CD4-positive, alpha-beta T cell treated with Interleukin-6 at 100 ng/mL for 8 hours (primary cell): ENCODE measurements at regions not wholly inside any gene's neighbourhood (a gene's known extent, or its start where the extent isn't known, plus 50 kb on each side); places are given as distances from the start of the nearest gene placed in this dataset.
"Not testable (repeated sequence)": the region's sequence is repeated elsewhere in the genome, so short reads cannot be mapped to it uniquely, and the experiment has no call there.

ENCODE experiments used
- DNase-seq: peaks from one replicate; pipeline ENCODE4 v3.0.0-alpha.2; 2020; ENCODE audit warnings: mixed read lengths, low spot score

DNA sequence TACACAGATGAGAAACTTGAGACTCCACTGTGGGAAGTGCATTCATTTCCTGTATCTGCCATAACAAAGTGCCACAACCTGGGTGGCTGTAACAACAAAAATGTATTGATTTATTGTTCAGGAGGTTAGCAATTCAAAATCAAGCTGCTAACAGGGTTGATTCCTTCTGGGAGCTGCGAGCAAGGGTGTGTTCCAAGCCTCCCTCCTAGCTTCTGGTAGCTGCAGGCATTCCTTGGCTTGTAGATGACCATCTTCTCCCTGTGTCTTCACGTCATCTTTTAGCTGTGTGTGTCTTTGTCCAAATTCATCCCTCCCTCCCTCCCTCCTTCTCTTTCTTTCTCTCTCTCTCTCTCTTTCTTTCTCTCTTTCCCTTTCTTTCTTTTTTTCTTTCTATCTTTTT, 258.1 kb downstream of the MSX2 start:
- no peak for DNase-seq

DNA sequence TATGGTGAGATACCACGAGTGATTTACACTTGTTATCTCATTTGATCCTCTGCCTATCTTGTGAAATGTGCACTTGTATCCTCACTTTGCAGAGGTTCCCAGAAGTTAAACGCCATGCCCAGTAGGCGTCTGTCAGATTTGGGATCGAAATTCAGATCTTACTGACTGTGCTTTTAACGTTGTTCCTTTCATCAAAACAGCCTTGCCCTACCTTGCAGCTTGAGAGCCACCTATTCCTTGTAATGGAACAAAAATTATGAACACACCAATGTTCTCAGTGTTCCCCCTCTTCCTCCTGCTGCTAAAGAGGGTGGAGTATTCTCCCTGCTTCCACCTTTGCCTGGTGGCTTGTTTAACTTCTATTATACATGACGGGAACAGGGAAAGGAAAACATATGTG, 257.0 kb downstream of the MSX2 start:
- DNase-seq: no peak

DNA sequence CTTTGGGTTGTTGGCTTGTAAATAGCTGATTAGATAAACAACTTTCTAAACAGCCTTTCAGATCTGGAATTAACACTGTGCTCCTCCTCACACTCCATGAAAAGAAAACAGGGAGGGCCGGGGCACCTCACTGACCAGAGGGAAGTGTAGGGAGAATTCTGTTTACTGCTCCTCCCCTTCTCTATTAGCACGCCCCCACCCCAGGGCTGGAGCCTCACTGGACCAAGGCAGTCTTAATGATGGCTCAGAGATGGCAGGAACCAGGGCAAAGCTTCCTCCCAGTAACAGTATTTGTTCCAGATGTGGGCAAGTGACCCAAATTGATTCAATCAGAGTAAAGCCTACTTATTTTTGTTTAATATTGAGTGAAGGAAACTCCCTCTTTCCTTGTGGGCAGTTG, 256.6 kb downstream of the MSX2 start:
- DNase-seq: no peak

DNA sequence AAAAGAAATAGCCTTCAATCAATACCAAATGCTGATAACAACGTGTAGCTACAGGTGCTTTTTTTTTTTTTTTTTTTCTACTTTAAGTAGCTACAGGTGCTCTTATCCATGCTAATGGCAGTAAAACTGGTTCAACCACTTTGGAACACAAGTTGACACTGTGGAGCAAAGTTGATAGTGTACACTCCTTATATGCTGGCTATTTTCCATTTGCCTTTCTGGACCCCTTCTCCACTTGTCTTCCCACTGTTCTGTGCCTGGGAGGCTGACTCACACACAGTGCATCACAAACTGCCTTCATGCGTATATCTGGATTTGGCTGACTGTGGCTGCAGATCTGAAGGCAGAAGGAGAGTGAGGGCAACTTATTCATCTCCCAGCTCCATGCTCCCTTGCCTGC, 247.9 kb downstream of the MSX2 start:
- no peak for DNase-seq

DNA sequence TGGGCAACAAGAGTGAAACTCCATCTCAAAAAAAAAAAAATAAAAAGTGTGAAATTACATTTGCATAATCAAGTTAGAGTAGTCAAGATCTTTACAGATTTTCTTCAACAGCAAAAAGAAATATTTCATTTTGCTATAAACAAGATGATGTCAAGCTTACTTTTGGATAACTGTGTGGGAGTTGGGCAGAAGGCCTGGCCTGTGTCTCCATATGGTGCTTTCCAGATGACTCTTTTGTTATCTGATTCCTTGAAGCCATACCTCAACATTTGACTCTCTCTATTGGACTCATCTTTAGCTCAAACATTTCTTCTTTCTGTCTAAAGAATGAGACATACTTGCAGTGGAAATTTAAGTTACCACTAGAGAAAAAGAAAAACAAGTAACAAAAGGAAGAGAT, 246.8 kb downstream of the MSX2 start:
- no peak for DNase-seq

DNA sequence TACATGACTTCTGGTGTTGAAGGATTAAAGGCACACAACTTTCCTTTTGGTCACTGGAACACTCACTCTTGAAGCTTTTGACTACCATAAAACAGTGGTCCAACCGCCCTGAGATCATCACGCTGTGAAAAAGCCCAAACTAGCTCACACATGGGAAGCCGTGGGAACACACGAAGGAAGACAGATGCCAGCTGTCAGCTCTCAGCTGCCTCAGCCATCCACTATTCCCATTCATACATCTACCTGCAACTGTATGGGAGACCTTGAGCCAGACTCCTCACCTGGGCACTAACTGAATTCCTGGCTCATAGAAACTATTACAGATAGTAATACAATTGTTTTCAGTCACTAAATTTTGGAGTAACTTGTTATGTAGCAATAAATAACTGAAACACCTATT, 246.1 kb downstream of the MSX2 start:
- no peak for DNase-seq

DNA sequence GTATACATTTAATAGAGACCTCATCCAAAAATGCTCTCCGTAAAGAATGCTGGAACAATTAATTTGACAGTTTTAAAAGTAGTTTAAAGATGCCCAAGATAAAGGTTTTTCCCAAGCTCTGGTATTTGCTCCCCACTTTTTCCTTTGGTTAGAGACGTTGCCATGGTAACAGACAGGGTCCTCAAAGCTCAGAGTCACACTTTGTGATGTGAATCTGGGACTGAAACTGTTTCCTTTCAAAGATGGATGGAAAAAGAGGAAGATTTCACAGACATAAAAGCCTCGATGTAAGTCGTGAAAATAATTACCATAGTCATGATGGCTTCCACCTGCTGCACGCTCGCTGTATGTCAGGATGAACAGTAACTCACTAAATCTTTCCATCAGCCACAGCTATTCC, 229.5 kb downstream of the MSX2 start:
- no peak for DNase-seq

DNA sequence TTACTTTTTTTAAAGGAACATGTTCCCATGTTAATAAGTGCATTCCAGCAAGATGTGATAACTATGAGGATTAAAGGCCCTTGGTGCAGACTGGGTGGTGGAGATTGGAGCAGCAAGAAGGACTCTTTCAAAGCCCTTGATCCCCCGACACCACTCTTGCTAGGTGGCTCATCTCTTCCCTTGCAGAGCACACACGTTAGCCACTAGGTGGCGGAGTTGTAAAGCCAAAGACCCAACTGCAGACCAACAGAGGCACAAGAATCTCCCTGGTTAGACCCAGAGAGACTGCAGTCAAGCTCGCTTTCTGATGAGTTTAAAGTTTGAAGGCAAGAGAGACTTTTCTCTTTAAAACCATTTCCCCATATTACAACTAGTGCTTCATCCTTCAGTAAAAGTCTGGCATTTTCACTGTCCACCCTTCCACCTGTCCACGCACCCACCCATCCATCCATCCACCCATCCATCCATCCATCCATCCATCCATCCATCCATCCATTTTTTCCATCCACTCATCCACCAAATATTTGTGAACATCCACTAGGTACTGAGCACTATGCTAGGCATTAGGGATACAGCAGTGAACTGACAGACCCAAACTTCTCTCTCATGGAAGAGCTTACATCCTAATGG, 226.9 kb downstream of the MSX2 start:
- peak; percentile 46 for DNase-seq

DNA sequence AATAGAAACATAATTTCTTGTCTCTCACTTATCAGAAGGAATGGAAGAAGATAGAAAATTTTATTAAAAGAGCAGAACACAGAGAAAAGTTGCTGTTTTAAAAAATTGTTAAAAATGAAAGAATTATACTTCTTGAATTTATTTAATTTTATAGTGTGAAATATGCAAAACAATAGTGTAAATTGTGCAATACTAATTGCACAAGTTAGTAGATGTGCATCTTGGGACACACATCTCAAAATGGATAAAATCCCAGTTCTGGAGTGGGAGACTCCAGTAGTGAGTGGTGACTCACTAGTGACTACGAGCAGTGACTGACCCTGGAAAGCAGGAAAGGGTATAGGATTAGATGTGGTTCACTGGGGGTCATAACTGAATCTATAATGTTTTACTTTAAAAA, 223.2 kb downstream of the MSX2 start:
- no peak for DNase-seq

DNA sequence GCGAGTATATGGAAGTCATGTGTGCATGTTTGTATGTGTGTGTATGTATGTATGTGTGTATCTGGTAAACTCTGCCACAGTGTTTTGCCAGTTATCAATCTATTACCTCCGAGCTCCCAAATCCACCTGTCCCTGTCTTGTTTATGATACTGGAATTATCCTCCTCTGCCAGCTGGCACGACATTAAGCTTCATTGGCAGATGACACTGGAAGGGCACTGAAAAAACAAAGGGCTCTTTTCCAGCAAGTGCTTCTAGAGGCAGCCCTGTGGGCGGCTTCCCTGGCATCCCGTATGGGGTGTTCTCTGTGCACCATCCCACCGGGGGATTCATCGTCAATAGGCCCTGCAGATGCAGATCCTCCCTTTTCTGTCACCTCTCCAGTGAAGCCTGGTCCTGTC, 221.5 kb downstream of the MSX2 start:
- DNase-seq: no peak

DNA sequence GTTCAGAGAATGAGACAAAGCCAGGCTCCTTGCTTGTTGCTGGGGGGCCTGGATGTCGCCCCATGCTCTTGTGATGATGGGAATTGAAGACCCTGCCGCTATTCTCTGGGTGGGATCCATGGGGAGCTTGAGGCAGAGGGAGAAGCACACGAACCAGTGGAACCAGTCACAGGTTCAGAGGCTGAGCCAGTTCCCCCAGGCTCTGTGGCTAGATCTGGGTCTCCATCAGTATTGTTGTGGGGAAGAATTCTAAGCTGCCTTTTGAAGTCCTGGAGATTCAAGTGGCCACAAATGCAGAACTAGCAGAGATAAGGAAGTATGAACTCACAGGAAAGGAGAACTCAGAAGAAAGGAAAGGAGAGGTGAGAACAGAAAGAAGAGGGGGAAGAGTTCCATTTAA, 219.4 kb downstream of the MSX2 start:
- no peak for DNase-seq

DNA sequence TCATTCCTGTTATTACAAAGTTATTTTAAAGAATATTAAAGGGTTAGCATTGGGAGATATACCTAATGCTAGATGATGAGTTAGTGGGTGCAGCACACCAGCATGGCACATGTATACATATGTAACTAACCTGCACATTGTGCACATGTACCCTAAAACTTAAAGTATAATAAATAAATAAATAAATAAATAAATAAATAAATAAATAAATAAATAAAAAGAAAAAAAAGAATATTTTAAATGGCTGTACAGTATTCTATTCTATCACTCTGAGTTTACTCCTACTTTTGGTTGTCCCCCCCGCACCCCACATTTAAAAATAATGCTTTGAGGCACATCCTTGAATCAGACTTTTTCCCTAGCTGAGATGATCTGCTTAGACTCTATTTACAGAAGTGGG, 218.6 kb downstream of the MSX2 start:
- DNase-seq: not testable (repeated sequence)

DNA sequence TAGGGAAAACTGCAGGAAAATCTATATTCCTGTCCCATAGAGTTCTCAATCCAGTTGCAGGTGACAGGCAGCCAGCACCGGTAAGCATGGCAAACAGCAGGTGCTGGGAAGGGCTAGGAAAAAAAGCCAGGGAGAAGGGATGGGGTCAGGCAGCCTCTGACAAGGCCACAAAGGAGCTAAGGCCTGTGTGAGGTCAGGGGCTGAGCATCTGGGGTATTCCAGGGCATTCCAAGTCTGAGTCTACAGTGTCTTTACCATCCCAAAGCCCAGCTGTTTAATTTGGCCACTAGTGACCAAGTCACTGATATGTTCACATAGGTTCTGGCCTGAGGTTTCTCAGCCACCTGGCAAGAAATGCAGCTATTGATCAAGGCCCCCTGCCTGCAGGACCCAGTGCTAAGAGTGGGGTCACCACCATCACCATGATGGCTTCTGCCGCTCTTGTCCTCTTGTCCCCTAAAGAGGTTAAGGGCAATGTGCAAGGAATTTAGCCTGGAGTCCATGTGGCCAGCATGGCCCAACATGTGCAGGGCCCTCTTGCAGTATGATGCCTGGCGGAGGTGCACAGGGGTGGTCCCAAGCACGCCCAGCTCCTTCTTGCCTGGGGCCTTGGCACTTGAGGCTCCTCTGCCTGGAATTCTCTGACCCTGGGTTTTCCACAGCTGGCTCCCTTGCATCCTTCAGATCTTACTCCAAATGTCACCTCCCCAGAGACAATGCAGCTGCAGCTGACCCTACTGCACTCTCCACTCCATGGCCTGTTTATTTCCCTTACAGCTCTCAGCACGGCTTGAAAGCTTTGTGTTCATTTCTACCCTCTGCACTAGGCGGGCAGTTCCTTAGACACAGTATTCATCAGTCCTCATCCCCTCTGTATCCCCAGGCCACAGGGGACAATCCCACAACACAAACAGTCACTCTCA, 213.1 kb downstream of the MSX2 start:
- no peak for DNase-seq

DNA sequence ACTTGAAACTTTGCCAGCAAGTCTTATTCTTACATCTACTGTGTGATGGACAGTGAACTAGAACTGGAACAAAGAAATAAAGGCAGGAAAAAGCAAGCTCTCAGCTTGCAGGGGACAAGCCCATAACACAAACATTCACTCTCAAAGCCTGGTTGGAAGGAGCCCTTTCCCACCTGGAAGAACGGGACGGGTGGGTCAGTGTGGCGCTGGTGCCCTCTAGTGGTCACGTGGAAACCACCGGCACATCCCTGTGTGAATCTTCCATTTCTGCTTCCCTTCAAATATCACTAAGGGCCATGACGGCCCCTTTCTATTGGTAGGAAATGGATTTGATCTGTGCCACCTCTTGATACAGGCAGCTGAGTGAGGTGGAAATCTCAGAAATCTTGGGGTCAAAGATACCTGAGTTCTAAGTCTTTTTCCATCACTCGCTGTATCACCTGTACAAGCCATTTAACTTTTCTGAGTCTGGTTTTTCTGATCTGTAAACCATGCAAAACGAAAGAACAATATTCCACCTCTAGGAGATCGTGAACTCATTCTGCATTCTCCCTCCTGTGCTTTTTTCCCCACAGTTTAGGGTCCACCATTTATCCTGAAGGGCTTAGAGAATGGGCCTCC, 211.6 kb downstream of the MSX2 start:
- no peak for DNase-seq

DNA sequence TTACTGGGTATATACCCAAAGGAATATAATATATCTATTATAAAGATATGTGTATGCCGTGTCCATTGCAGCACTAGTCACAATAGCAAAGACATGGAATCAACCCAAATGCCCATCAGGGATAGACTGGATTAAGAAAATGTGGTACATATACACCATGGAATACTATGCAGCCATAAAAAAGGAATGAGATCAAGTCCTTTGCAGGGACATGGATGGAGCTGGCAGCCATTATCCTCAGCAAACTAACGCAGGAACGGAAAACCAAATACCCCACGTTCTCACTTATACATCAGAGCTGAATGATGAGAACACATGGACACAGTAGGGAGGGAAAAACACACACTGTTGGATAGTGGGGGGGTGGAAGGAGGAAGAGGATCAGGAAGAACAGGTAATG, 206.7 kb downstream of the MSX2 start:
- not testable (repeated sequence) for DNase-seq

DNA sequence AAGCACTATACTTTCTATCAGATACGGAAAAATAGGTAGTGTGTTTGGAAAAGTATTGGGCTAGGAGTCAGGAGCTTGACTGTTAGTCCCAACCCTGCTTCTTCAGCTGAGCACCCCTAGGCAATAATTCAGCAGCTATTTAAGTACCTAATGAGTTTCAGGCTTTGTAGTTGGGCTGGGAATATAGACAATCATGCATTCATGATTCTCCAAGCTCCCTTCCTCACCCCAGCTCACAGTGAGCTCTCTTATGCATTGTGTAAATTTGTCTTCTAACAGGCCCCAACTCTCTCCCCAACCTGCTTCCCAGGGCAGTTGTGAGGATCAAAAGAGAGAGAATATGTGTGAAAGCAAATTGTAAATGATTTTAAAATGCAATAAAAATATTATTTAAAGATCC, 201.2 kb downstream of the MSX2 start:
- DNase-seq: no peak

DNA sequence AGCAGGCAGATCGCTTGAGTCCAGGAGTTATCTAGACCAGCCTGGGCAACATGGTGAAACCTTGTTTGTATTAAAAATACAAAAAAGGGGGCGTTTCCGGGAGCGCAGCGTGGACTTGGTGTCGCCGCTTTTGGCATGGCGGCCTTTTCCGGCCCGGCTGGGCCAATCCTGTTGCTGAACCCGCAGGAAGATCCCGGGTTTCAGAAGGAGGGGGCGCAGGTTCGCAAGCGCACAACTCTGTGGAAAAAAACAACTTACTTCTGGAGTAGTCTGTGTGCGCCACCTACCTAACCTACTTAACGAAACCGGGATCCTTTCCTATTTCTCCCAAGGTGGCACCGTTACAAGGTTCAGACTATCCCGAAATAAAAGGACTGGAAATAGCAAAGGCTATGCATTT, 198.6 kb downstream of the MSX2 start:
- no peak for DNase-seq

DNA sequence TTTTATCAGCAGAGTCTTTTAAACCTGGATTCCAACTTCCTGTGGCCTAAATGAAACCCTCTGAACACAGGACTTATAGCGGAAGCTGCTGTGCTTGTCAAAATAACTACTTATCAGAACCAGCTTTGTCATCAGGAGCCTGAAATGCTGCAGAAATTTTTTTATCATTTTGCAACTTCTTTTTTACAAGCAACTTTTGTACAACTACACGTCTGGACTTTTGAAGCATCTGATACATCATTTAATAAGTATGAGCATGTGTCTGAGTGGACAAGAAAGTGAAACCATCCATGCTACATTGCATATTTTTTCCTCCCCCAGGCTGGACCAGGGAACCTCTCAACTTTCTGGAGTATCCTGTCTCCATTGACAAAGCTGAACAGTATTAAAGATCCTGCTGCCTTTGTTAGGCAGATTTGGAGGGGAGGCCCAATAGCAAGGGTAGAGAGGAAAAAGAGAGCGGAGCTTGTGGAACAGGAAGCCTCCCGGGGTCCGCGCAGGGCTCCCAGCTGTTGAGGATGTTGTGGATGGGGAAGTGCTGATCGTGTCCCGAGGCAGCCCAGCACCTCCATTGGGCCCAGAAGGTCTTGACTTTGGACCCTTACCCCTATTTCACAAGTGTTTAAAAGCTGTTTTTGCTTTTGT, 196.6 kb downstream of the MSX2 start:
- DNase-seq: no peak

DNA sequence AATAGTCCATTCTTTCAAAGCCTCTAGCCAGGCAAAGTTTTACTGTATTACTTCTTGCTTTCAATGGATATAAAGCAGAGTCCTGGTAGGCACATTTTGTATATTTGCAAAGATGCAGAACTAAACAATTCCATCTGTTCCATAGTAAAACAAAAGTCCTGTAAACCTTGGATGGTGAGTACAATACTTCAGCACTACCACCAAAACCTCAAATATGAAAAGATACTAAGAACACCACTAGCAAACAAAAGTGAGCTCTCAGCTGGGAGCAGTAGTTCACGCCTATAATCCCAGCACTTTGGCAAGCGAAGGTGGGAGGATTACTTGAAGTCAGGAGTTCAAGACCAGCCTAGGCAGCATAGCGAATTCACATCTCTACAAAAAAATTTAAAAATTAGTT, 195.0 kb downstream of the MSX2 start:
- DNase-seq: no peak

DNA sequence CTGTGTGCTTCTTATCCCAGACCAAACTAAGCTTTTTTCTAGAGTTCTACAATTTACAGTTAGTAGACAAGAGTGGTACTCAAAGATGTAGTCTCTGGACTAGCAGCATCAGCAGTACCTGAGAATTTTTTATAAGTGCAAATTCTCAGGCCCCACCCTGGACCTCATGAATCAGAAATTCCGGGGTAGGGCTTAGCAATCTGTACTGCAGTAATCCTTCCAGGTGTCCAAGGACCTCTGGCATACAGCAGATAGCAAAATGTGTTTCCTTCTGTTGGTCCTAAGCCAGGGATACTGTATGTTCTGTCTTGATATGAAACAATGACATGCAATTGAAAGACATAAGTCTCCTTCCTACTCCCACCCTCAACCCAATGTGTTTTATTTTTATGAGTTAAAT, 194.3 kb downstream of the MSX2 start:
- DNase-seq: no peak

DNA sequence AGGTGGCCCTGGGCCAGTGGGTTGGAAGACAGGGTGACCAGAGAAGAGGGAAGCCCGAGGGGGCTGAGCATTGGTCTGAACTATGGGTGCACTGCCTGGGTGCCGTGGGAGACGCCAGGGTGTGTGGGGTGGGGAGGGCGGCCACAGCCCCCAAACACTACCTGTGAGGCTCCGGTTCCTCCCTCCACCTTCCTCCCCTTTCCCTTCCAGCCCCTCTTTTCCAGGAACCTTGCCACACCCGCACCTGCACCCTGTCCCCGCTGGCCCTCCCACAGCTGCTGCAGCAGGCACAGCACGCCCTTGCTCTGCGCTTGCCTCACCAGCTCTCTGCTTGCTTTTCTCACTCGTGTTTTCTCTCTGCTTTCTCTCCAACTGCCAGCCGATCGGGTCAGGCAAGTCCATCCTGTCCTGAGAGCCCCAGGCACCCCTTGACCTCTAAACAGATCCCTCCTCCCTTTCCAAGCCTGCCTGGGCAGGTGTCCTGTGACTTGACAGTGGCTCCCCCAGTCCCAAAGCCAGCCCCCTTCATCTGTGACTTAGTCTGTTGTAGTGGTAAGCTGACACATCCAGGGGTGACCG, 193.7 kb downstream of the MSX2 start:
- no peak for DNase-seq

DNA sequence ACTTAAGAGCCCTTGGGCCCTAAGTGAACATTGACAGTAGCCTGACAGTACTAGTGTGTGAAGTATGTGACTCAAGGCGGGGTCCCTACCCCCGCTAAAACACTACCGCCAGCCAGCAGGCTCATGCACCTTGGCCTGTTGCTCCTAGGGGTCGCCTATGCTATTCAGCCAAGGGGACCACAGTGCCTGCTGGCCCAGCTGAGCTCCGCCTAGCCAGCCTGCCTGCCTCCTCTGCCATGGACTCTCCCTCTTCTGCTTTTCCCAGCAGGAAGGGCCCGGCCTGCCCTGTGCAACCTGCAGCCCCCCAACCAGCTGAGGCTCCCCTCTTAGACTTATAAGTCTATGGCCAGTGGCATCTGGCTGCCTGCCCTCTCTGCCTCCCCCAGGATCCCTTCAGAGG, 193.1 kb downstream of the MSX2 start:
- not testable (repeated sequence) for DNase-seq
